HS-27A (cell line): ENCODE measurements at regions not wholly inside any gene's neighbourhood (a gene's known extent, or its start where the extent isn't known, plus 50 kb on each side); places are given as distances from the start of the nearest gene placed in this dataset.
"Not testable (repeated sequence)": the region's sequence is repeated elsewhere in the genome, so short reads cannot be mapped to it uniquely, and the experiment has no call there.

Experiments used
- DNase-seq: peaks from one replicate; pipeline ENCODE4 v3.0.0-alpha.2; 2012; ENCODE audit warnings: low read depth, missing footprints

DNA sequence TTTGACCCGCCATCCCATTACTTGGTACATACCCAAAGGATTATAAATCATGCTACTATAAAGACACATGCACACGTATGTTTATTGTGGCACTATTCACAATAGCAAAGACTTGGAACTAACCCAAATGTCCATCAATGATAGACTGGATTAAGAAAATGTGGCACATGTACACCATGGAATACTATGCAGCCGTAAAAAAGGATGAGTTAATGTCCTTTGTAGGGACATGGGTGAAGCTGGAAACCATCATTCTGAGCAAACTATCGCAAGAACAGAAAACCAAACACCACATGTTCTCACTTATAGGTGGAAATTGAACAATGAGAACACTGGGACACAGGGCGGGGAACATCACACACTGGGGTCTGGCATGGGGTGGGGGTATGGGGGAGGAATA lies 57.1 kb upstream of the GMDS start:
- DNase-seq = not testable (repeated sequence)

DNA sequence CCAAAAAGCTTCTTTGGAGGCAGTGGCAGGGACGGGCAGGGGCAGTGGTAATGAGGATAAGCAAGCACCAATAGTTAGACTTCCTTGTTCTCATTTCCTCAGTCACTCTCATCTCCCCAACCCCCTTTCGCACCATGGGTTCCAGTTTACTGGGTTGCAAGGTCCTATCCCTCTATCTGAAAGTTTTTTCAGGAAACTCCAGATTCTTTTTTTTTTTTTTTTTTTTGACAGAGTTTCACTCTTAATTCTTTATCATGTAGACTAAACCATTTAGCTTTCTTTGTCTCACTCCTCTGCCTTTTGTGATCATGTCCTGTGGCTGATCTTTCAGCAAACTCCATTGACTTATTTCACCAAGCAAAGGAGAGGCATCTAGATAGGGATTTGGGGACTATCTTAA lies 51.4 kb upstream of the GMDS start:
- no peak for DNase-seq
